Amygdala (tissue), 56 donors: ENCODE measurements at regions not wholly inside any gene's neighbourhood (a gene's known extent, or its start where the extent isn't known, plus 50 kb on each side); places are given as distances from the start of the nearest gene placed in this dataset.
"Not testable (repeated sequence)": the region's sequence is repeated elsewhere in the genome, so short reads cannot be mapped to it uniquely, and the experiment has no call there.

Source experiments
- DNase-seq, 56 donors: peaks; one replicate each; lab custom pipeline; 2025; lab: John Stamatoyannopoulos, UW

DNA sequence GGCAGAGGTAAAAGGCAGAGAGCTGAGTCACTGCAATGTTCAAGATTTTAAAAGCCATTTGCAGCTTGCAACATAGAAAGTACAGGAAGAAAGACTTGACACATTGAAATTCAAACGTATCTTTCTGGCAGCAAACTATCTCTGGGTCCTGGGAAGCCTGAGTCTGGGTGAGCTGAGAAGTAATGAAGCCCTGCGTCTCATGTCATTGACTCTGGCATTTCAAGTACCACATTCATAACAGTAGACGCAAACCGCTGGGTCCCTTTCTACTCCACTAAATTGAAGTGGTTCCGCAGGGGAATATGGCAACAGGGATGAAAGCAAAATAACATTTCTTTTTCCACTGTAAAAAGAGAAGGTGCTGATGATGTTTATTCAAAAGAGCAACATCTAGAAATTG is 694.3 kb downstream of the BRINP1 start:
- no peak for DNase-seq

GRCh38 chr9:118677936-118678653 is 691.1 kb downstream of the BRINP1 start:
- DNase-seq, result not testable (repeated sequence)

DNA sequence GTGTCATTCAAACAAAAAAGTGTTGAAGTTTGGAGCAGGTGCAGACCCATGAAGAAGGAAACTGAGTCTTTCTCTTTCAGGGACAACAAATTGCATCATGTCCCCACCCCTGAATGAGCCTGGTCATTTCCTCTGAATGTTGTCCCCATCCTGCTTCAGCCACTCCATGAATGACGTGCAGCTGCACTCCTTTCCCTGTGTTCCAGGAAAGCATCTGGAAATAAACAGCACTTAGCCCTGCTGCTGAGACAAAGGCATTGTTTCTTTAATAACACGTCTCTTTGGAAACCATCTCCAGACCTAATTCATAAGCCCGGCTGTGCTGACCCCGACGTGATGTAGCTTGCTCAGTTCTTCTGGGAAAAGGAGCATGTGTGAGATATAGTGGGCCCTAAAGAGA is 682.3 kb downstream of the BRINP1 start:
- no peak for DNase-seq

DNA sequence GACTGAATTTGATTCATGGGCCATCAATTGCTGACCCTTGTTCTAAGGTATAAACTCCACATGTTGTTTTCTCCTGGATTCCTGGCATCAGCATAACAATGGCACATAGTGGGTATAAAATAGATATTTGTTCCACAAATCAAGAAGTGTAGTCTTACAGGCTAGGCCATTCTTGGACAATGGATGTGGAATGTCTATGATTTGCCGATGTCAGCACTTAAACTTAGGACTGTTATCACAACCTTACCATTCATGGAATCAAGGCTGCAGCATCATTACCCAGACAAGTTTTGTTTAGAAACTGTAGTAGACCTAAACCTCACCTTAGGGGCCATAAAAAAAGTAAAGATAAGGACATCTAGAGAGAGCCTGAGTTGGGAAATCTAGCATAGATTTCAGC is 680.0 kb downstream of the BRINP1 start:
- DNase-seq, result no peak

DNA sequence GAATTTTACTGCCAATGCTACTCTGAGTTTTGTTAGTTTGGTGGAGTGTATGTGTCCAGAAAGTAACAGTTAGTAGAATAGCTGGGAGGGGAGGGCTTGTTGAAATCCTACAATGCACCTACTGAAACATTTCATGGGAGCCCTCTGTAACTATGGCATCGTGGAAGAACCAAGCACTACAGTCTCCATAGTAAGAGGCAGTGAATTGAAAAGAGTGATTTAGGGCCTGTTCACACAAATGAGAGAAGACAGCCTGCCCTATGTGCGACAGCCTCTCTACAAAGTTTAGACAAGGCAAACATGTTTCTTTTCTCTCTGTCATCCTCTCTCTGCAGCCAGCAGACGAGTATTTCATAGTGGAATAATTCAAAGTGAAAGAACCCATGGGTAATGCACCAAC is 676.6 kb downstream of the BRINP1 start:
- no peak for DNase-seq

DNA sequence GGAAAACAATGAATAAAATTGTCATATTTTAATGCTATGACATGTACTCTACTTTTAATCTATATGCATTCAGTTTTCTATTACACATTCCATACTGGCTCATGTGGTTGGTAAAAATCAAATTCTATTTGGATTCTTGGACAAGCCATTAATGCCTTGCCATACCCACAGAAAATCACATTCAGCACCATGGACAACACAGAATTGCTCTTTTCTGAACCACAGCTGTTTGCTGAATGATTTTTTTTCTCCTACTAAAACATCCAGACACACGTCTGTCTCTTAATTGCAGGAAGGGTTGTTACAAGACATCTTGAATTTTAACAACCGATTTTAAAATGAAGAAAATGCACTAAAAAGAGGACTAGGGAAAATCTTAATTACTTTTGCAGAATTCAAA is 675.6 kb downstream of the BRINP1 start:
- DNase-seq, result no peak

DNA sequence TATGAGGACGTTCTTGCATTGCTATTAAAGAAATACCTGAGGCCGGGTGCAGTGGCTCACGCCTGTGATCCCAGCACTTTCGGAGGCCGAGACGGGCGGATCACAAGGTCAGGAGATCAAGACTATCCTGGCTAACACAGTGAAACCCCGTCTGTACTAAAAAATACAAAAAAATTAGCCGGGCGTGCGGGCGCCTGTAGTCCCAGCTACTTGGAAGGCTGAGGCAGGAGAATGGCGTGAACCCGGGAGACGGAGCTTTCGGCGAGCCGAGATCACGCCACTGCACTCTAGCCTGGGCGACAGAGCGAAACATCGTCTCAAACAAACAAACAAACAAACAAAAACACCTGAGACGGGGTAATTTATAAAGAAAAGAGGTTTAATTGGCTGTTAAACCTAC is 674.0 kb downstream of the BRINP1 start:
- DNase-seq, result not testable (repeated sequence)

DNA sequence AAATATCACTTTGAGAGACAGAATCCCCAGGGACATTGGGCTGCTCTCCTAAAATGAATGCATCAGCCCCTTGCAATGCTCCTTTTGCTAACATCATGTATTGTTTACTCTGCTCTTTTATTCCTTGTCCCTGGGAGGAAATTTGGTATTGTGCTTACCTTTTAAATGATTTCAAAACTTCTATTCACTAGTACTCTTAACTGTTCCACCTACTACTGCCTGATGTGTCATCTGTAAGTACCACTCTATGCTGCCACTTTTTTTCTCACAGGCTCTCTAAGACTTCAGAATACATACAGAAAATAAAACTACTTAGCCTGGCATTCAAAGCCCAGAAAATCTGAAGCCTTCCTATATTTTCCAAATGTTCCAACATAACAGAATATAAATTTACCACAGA is 667.2 kb downstream of the BRINP1 start:
- DNase-seq, result no peak

DNA sequence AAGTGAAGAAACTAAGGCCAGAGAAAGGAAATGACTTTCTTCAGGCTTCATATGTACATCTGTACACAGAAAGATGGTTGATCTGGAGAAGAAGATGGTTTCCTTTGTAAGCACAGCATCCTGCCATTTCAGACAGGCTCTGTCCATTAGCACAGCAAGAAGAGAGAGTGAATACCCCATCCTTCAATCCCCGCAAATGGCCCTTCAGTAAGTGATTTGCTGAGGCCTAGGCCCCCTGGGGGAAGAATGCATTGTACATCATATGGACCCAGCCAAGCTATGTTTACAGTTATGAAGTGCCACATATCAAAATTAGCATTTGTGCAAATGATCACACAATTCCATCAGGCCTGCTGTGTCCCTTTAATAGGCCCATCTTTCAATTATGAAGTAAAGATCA is 657.4 kb downstream of the BRINP1 start:
- no peak for DNase-seq

- DNase-seq, result no peak
Observed at GRCh38 chr9:118721276-118721675, 648.0 kb downstream of the BRINP1 start.

DNA sequence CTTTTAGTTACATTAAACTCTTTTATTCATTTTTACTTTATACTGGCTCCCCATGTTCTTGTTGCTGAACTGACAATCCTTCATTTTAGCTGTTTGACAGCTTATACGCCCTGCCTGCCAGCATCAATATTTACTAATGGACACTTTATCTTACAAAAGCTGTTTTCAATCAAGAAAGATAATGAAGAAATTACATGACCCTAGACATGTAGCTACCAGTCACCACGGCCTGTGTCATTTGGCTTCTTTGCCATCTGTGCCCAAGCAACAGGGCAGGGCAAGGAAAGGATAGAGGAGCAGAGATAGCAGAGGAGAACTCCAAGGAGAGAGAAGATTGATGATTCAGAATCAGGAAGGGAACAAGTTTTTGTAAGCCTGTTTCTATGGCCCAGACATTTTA is 647.3 kb downstream of the BRINP1 start:
- DNase-seq, result no peak

DNA sequence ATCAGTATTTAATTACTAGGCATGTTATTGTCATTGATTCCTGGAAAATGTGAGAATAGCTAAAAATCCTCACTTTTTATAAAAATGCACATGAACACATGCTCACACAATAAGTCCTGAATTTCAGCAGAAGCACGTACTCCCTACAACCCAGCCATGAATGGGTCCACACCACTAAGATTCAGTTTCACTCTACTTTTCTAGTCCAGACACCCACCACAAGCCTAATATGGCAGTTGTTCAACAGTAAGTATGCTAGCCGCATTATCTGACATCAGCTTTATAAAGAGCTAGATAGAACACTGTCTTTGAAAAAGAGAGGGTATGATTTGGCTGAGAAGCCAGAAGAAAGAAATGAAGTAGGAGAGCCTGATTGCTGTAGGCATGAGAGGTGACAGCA is 639.3 kb downstream of the BRINP1 start:
- DNase-seq, result no peak

DNA sequence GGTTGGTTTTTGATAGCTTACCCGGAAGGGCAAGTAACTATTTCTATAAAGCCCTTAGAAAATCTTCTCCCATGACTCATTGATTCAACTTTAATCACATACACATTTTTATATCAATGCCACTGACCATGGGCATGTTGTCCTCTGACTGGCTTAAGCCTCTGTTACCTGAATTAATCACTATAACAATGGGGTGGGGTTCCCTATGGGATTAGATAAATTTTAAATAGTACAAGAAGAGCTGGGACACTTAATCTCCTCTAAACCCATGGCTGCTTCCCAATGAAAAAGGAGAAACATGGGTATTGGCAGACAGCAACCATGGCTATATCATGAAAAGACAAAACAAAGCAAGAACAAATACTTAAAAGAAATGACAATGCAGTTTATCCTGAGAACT is 636.2 kb downstream of the BRINP1 start:
- DNase-seq, result no peak

DNA sequence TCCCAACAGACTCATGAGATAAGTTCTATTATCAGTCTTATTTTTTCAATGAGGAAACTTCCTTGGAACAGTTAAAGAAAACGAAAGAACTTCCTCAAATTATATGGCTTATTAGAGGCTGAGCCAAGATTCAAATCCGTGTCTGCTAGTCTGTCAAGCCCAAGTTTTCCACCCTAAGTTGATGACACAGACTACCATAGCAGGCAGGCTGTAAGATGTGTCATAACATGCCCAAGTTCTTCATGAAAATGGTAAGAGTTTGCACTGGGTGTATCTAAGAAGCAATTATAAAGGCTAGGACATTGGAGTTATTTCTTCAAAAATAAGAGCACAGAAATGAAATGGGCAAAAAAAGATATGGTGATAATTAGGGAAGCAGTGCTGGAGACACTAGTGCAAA is 634.5 kb downstream of the BRINP1 start:
- DNase-seq, result no peak

DNA sequence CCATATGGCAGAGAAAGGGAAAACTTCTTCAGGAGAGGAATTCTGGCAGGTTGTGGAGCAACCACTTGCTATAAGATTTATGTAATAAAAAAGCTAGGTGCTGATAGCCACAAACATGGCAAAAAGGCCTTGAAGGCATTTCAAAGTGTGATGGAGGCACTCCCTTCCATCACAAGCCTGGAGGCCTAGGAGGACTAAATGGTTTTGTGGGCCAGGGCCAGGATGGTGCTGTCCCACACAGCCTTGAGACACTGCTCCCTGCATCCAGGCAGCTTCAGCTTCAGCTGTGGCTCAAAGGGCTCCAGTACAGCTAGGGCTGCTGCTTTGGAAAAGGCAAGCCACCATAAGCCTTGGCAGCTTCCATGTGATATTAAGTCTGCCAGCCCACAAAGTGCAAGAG is 632.8 kb downstream of the BRINP1 start:
- no peak for DNase-seq

GRCh38 chr9:118751077-118751847 is 618.0 kb downstream of the BRINP1 start:
- no peak for DNase-seq

DNA sequence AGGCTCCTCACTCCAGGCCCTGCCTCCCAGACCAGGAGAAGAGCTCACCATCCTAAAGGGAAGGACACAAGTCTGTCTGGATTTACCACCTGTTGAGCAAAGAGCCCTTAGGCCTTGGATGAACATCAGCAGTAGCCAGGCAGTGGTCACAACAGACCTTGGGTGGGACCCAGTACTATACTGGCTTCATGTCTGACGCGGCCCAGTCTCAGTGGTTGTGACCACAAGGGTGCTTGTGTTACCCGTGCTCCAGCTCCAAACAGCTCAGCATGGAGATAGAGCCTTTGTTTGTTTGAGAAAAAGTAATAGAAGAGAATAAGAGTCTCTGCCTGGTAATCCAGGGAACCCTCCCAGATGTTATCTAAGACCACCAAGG is 617.4 kb downstream of the BRINP1 start:
- no peak for DNase-seq

GRCh38 chr9:118761016-118761790 is 608.0 kb downstream of the BRINP1 start:
- no peak for DNase-seq

DNA sequence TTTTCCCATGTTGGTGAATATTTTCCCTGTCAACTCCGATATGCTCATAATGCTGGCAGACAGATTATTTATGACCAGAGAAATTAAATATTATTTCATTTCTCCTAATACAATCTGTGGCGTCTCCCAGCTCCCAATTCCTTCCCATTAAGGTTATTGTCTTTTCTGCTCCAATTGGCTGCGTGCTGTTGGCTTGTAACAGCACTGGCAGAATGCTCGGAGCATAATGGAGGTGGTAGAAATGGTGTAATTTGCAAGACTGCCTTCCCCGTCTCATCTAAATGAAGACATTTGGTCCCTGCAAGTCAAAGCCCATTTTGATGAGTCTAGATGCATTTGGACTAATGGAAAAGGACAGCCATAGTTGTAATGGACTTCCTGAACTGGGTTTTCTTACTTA is 601.7 kb downstream of the BRINP1 start:
- no peak for DNase-seq

DNA sequence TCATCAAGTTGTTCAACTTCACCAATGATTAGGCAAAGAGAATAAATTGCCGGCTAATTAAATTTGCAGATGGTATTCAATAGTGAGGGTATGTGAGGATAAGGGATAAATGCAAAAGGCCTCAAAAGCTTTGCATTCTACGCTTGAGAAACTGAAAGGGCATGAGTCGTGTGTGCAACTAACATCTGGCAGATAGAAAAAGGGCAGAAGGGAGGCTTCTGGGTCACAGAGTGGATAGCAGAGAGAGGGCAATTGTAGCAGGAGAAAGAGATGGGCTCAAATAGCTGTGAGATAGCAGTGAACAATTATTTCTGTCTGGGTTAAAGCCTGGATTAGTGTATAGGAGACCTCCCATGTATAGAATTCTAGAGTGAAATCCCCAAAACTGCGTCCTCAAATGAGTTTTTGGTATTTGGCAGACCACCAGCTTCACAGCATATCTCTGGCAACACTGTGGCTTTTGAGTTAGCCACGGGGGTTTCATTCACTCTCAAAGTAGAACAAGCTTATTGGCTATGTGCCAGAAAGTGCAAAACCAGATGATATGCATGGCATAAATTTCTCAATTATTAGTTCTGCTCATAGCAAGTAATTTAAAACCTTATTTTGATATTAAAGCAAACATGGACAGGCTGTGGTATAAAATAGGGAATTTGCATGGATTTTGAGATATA is 586.3 kb downstream of the BRINP1 start:
- DNase-seq, result no peak

DNA sequence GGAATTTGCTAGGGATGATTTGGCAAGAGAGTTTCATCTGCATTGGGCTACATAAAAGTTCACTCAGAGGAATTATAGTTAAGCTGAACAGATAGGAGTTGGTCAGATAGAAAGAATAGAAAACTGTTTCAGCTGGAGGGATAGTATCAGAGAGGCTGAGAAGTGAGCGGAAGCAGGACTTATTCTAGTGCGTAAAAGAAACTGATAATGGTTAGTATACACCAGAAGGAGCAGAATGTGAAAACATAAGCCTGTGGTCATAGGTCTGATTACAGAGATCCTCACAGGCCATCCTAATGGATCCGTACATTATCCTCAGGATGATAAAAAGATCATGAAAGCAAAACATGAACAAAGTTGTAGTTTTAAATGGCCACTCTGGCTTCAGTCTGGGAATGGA is 585.2 kb downstream of the BRINP1 start:
- DNase-seq, result no peak
